HG03064 (cell line): ENCODE measurements at regions not wholly inside any gene's neighbourhood (a gene's known extent, or its start where the extent isn't known, plus 50 kb on each side); places are given as distances from the start of the nearest gene placed in this dataset.

Source experiments
- ATAC-seq: cut with Tn5 transposase; IDR thresholded peaks from one replicate; pipeline ENCODE4 v1.9.1; 2021; ENCODE audit warnings: low read depth; ENCODE audit not compliant: unreplicated experiment

GRCh38 chr16:86984343-86984742 lies 332.8 kb downstream of the C16orf95 start:
- ATAC-seq, result no peak

- no peak for ATAC-seq
Measured at GRCh38 chr16:86984991-86985647, 332.1 kb downstream of the C16orf95 start.

GRCh38 chr16:86985648-86986015 lies 331.6 kb downstream of the C16orf95 start:
- ATAC-seq, result no peak

DNA sequence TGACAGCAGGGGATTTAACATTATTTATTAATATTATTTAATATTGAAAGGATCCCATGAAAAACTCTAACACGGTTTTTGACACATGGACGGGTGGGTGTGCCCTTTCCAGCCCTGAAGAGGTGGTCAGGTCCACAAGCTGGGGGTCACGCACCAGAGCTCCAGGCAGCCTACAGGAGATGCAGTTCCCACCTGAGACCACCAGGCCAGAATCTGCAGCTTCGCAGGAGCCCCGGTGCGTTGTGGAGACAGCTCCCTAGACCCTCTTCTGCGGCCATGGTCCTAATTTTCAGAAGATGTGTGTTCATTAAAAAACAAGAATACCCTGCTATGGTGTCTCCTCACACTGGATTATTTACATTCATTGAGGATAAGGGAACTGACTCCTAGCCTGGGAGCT lies 331.1 kb downstream of the C16orf95 start:
- no peak for ATAC-seq

DNA sequence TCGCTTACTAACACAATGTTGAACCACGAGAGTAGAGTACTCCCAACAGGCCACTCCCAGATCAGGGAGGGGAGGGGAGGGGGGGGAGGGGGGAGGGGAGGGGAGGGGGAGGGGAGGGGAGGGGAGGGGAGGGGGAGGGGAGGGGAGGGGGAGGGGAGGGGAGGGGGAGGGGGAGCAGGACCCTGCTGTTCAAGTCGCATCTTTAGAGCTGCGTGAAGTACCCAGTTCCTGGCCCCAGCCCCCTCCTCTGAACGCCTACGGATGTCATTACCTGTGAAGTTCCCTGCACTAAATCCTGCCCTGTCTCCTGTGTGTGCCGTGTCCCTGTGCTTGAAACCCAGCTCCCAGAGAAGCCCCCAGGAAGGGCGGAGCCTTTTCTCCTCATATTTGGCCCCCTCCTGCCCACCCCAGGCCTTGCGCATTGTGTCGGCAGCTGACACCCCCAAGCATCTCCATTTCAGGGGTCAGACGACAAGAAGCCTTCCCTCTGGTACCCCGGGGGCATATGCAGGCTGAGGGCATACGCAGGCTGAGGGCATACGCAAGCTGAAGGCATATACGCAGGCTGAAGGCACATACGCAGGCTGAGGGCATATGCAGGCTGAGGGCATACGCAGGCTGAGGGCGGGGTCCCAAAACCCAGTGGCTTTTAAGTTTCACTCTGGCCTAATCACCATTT lies 330.2 kb downstream of the C16orf95 start:
- no peak for ATAC-seq

DNA sequence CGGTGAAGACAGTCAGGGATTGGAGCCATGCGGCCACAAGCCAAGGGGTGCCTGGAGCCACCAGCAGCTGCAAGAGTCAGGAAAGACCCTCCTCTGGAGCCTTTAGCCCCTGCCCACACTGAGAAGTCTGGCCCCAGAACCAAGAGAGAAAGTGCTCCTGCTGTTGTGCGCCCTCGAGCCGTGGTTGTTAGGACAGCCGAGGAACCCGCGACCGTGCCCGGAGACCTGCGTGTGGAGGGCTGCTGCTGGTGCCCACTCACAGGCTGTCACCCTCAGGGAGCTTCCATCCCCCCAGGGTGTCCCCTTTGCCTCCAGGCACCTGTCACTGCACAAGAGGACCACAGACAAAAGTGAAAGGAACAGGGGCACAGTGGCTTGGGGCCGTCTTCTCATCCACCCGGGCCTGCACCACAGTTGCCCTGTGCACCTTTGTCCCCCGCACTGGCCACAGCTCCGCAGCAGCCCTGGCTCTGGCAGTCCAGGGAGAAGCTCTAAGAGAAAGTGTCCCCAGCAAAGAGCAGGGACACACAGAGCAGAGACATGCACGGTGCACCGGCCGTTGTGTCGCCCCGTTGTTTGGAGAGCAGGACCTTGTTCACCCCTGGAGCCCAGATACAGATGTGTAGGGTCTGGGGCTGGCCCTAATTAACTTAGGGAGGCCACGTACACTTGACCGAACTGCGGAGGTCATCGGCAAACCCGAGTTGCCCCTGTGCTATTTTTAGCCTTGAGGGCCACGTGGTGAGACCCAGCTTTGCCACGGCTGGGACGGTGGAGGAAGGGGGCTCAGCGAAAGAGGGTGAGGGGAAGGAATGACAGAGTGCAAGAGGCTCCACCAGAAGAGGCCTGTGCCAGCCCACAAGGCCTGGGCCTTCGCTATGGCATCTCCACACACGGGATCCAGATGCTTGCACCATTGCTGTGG lies 329.2 kb downstream of the C16orf95 start:
- ATAC-seq, result no peak

DNA sequence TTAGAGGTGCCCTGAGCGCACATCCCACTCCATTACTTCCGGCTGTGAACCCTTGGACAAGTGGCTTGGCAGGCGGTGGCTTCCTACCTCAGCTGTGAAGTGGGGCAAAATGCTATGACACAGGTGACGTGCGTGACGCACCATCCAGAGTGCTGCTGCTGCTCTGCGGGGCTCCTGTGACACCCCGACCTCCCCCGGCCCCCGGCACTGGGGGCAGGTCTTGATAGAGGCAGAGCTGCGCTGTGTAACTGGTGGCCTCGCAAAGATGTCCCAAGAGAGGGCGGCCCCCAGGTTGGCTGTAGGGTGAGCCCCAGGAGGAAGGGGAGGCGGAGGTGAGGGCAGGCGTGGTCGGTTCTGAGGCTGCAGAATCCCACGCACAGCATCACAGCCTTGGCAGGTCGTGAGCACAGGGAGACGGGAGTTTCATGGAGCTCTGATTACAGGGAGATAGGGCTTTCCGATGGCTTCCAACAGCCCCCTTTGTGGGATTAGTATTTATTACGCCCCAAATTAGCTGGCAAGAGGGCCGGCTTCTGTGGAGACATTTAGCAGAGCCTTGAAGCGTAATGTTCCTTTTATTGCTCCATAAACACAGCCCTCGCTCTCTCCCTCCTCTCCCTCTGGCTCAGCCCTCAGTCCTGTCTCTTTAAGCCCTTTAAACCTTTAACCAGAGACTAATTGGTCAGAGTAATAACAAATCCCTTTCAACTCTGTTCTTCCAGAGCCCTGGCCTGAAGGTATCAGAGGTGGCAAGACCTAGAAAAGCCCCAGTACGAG lies 328.1 kb downstream of the C16orf95 start:
- no peak for ATAC-seq

DNA sequence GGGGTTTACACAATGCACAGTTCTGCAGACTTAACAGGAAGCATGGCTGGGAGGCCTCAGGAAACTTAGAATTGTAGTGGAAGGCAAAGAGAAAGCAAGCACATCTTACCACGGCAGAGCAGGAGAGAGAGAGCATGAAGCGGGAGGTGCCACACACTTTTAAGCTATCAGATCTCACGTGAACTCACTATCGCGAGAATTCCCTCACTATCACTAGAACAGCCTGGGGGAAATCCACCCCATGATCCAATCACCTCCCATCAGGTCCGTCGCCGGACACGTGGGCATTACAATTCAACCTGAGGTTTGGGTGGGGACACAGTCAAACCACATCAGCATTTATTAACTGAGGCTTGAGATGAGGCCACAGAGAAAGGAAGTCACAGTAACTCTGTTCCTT lies 326.7 kb downstream of the C16orf95 start:
- no peak for ATAC-seq

DNA sequence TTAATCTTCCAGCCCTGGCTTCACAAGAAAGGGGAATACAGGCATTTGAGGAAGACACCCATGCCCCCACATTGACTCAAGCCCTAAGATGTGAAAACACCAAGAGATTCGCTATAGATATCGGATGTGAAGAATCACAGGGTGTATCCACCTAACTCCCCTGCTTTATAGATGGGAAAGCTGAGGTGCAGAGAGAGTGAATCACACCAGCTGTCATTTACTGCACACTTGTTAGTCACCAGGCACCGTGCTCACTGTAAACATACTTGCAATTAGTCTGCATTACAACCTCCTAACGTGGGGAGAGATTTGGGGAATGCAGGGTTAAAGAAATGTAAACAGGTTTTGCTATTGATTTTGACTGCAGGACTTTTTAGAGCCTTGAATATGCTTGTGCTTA lies 325.5 kb downstream of the C16orf95 start:
- no peak for ATAC-seq

GRCh38 chr16:86992587-86992986 lies 324.6 kb downstream of the C16orf95 start:
- ATAC-seq, result no peak

GRCh38 chr16:86993426-86994110 lies 323.6 kb downstream of the C16orf95 start:
- no peak for ATAC-seq

DNA sequence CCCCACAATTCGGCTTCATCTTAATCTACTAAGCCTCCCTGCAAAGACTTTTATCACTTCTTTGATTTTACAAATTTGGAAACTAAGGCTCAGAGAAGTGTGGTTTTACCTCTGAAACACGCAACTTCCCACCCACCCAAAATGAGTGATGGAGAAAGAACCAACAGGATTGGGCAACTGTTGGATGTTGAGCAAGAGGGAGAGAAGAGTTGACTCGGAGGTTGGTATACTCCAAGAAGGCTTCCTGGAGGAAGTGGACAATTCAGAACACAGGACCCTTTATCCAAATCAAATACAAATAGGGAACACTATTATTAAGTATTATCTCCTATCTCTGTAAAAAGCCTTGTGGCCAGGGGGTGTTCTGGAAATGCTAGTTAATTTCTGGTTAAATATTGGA lies 323.0 kb downstream of the C16orf95 start:
- ATAC-seq, result no peak

- ATAC-seq, result no peak
Measured at GRCh38 chr16:86994651-86995171, 322.5 kb downstream of the C16orf95 start.

GRCh38 chr16:86995456-86995855 lies 321.7 kb downstream of the C16orf95 start:
- ATAC-seq, result no peak

- ATAC-seq, result no peak
Measured at GRCh38 chr16:86996081-86996480, 321.1 kb downstream of the C16orf95 start.

DNA sequence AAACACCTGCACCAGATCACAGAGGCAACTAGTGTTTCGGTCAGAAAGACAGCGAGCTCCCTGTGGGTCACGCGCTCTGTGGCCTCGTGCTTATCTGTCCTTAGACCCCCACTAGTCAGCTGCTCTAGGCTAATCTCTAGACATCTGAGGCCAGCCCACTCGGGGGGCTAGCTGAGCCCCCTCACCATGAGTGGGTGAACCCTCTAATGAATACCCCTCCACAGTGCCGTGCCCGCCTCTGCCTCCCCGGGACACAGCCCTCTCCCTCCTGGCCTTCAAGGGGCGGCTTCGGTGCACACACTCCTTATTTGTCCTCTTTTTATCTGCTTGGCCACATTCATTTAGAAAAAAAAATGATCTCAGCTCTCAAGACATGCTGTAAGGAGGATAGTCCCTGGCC lies 320.1 kb downstream of the C16orf95 start:
- ATAC-seq, result no peak

DNA sequence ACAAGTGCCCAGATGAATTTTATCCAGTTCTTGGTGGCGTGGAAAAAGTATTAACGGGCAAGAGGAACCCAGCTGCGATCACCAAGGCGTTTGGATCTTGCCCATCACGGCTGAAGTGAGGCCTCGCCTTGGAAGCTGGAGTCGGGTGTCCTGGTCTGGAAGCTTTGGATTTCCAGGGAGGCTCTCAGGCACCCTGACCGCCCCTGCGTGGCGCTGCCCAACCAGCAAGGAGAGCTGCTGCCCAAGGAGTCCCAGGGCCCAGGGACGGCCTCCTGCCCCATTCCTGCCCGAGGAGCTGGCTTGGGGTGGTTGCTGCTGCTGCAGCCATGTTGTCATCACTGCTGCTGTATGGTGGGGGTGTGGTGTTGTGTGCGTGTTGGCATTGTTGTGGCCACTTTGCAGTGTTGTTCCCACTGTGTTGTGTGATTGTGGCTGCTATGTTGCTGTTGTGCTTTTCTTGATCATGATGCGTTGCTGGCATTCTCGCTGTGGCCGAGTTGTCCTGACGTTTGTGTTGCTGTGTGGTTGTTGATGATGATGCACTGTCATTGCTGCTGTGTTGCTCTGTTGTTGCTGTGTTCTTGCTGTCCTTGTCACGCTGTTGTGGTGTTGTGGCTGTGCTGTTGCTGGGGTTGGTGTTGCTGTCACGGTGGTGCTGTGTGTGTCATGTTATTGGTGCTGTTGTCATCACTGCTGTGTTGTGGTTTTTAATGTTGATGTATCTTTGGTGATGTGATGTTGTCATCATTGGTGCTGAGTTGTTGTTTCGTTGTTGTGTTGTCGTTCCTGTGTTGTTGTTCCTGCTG lies 318.8 kb downstream of the C16orf95 start:
- no peak for ATAC-seq

DNA sequence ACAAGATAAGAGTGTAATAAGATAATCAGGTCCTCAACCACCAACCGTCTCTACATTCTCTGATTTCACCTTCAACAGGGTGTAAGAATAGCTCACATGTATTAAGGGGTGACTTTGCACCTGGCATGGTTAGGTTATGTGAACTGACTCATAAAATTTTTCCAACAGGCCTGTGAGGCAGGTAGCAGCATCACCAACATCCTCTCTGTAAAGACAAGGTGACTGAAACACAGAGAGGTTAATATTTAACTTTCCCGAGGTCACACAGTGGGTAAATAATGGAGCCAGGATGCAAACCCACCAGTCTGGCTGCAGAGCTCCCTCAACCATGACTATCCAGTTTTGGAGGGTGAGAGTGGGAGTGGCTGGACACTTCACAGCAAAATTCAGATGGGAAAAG lies 317.2 kb downstream of the C16orf95 start:
- ATAC-seq, result no peak
